Loucy (cell line): ENCODE measurements at regions not wholly inside any gene's neighbourhood (a gene's known extent, or its start where the extent isn't known, plus 50 kb on each side); places are given as distances from the start of the nearest gene placed in this dataset.

Experiments
- CTCF ChIP-seq: fragments of 200-600 bp; sonication (generic); conservative IDR thresholded peaks from 2 replicates; pipeline ENCODE4 v1.5.1; 2014; ENCODE audit warnings: mild to moderate bottlenecking, antibody characterized with exemption, low read length
- EZH2phosphoT487 ChIP-seq: fragments of 200-600 bp; IDR thresholded peaks from 2 replicates; pipeline ENCODE4 v1.6.1; 2018; ENCODE audit warnings: antibody characterized with exemption, mild to moderate bottlenecking, moderate library complexity, borderline replicate concordance

- TF ChIP-seq CTCF (no peak), EZH2phosphoT487 (no peak)
These were observed 52.5 kb upstream of the CCN2 start for GRCh38 chr6:132003516-132004178.
